Nephron progenitor cell (in vitro differentiated cells): ENCODE measurements at regions not wholly inside any gene's neighbourhood (a gene's known extent, or its start where the extent isn't known, plus 50 kb on each side); places are given as distances from the start of the nearest gene placed in this dataset.

ENCODE experiments used
- DNase-seq: peaks from one replicate; pipeline ENCODE4 v3.0.0; 2021
- H3K27ac Mint-ChIP-seq: 2 replicates; pipeline ENCODE4 v1.8.0; 2021; ENCODE audit warnings: mild to moderate bottlenecking, moderate library complexity, mixed read lengths
- H3K27me3 Mint-ChIP-seq: 2 replicates; pipeline ENCODE4 v1.8.0; 2021; ENCODE audit warnings: mild to moderate bottlenecking, low read depth, mixed read lengths; ENCODE audit not compliant: poor library complexity
- H3K36me3 Mint-ChIP-seq: 2 replicates; pipeline ENCODE4 v1.8.0; 2021; ENCODE audit warnings: low read depth, mixed read lengths
- H3K4me1 Mint-ChIP-seq: 2 replicates; pipeline ENCODE4 v1.8.0; 2021; ENCODE audit warnings: mixed read lengths
- H3K4me3 Mint-ChIP-seq: 2 replicates; pipeline ENCODE4 v1.8.0; 2021; ENCODE audit warnings: mild to moderate bottlenecking, moderate library complexity, mixed read lengths
- H3K9me3 Mint-ChIP-seq: 2 replicates; pipeline ENCODE4 v1.8.0; 2021; ENCODE audit warnings: mild to moderate bottlenecking, moderate library complexity, mixed read lengths
- CTCF ChIP-seq: fragments of 200-600 bp; sonication (generic); IDR thresholded peaks from 2 replicates; pipeline ENCODE4 v1.5.0; 2021; ENCODE audit warnings: antibody characterized with exemption

- peaks cover 8% of the 10 kb centered on the region for H3K36me3 Mint-ChIP-seq
- no peak for DNase-seq
- no peak overlapping the region for H3K27ac Mint-ChIP-seq
- H3K4me3 Mint-ChIP-seq = no peak overlapping the region
- H3K27me3 Mint-ChIP-seq = peaks cover 4% of the 10 kb centered on the region
- H3K9me3 Mint-ChIP-seq = peaks cover 26% of the 10 kb centered on the region
- peaks cover 7% of the 10 kb centered on the region for H3K4me1 Mint-ChIP-seq
- no peak for TF ChIP-seq CTCF
Observed at GRCh38 chr4:159464302-159464701, 361.4 kb downstream of the RAPGEF2 start.

GRCh38 chr4:159476886-159477285, 374.0 kb downstream of the RAPGEF2 start:
- no peak overlapping the region for H3K4me3 Mint-ChIP-seq
- no peak for DNase-seq
- no peak overlapping the region for H3K27ac Mint-ChIP-seq
- H3K36me3 Mint-ChIP-seq = no peaks in the 10 kb centered on the region
- H3K27me3 Mint-ChIP-seq = no peaks in the 10 kb centered on the region
- peaks cover 16% of the 10 kb centered on the region for H3K9me3 Mint-ChIP-seq
- H3K4me1 Mint-ChIP-seq = no peaks in the 10 kb centered on the region
- no peak for TF ChIP-seq CTCF

GRCh38 chr4:159480826-159481225, 377.9 kb downstream of the RAPGEF2 start:
- H3K27ac Mint-ChIP-seq = no peak overlapping the region
- no peak for DNase-seq
- no peaks in the 10 kb centered on the region for H3K9me3 Mint-ChIP-seq
- no peaks in the 10 kb centered on the region for H3K36me3 Mint-ChIP-seq
- H3K4me1 Mint-ChIP-seq = no peaks in the 10 kb centered on the region
- no peaks in the 10 kb centered on the region for H3K27me3 Mint-ChIP-seq
- H3K4me3 Mint-ChIP-seq = no peak overlapping the region
- no peak for TF ChIP-seq CTCF

- H3K4me3 Mint-ChIP-seq = no peak overlapping the region
- no peaks in the 10 kb centered on the region for H3K27me3 Mint-ChIP-seq
- H3K36me3 Mint-ChIP-seq = no peaks in the 10 kb centered on the region
- DNase-seq = no peak
- no peak overlapping the region for H3K27ac Mint-ChIP-seq
- H3K4me1 Mint-ChIP-seq = no peaks in the 10 kb centered on the region
- H3K9me3 Mint-ChIP-seq = no peaks in the 10 kb centered on the region
- no peak for TF ChIP-seq CTCF
Observed at GRCh38 chr4:159481936-159482335, 379.1 kb downstream of the RAPGEF2 start.

- Mint-ChIP-seq H3K4me3 (no peak overlapping the region), H3K27ac (no peak overlapping the region), H3K36me3 (no peaks in the 10 kb centered on the region), H3K4me1 (no peaks in the 10 kb centered on the region), H3K9me3 (no peaks in the 10 kb centered on the region), H3K27me3 (no peaks in the 10 kb centered on the region)
- no peak for TF ChIP-seq CTCF
- DNase-seq = no peak
Observed at GRCh38 chr4:159483110-159483781, 380.4 kb downstream of the RAPGEF2 start.
